Hepatocyte (in vitro differentiated cells): ENCODE measurements at regions not wholly inside any gene's neighbourhood (a gene's known extent, or its start where the extent isn't known, plus 50 kb on each side); places are given as distances from the start of the nearest gene placed in this dataset.
"Not testable (repeated sequence)": the region's sequence is repeated elsewhere in the genome, so short reads cannot be mapped to it uniquely, and the experiment has no call there.

Source experiments
- DNase-seq: peaks from one replicate; pipeline ENCODE4 v3.0.0-alpha.2; 2016; ENCODE audit warnings: low spot score
- H2AFZ ChIP-seq: fragments of 200-600 bp; sonication (generic); 2 replicates; pipeline ENCODE4 v1.6.0; 2016; ENCODE audit warnings: antibody characterized with exemption, mild to moderate bottlenecking
- H3K27ac ChIP-seq: fragments of 200-600 bp; sonication (generic); 2 replicates; pipeline ENCODE4 v1.5.1; 2016; ENCODE audit warnings: mild to moderate bottlenecking
- H3K27me3 ChIP-seq: fragments of 200-600 bp; sonication (generic); 2 replicates; pipeline ENCODE4 v1.6.1; 2016
- H3K36me3 ChIP-seq: fragments of 200-600 bp; sonication (generic); replicated peaks from 2 replicates; pipeline ENCODE4 v1.5.1; 2016; ENCODE audit warnings: low read depth; ENCODE audit not compliant: insufficient read depth
- H3K4me1 ChIP-seq: fragments of 200-600 bp; sonication (generic); 2 replicates; pipeline ENCODE4 v1.5.1; 2016; ENCODE audit warnings: mild to moderate bottlenecking, moderate library complexity; ENCODE audit not compliant: insufficient read depth
- H3K4me2 ChIP-seq: fragments of 200-600 bp; sonication (generic); 2 replicates; pipeline ENCODE4 v1.6.0; 2016
- H3K4me3 ChIP-seq: fragments of 200-600 bp; sonication (generic); 2 replicates; pipeline ENCODE4 v1.5.1; 2016; ENCODE audit warnings: mild to moderate bottlenecking
- H3K79me2 ChIP-seq: fragments of 200-600 bp; sonication (generic); 2 replicates; pipeline ENCODE4 v1.6.0; 2017; ENCODE audit warnings: mild to moderate bottlenecking
- H3K9me2 ChIP-seq: fragments of 200-600 bp; sonication (generic); replicated peaks from 2 replicates; pipeline ENCODE4 v1.6.0; 2017; ENCODE audit warnings: mild to moderate bottlenecking; ENCODE audit not compliant: insufficient read depth
- H3K9me3 ChIP-seq: fragments of 200-600 bp; sonication (generic); 2 replicates; pipeline ENCODE4 v1.5.1; 2016; ENCODE audit warnings: low read depth, mild to moderate bottlenecking
- H4K20me1 ChIP-seq: fragments of 200-600 bp; sonication (generic); 2 replicates; pipeline ENCODE4 v1.6.0; 2016; ENCODE audit warnings: mild to moderate bottlenecking; ENCODE audit not compliant: insufficient read depth, poor library complexity, severe bottlenecking
- CTCF ChIP-seq: fragments of 200-600 bp; sonication (generic); IDR thresholded peaks from 2 replicates; pipeline ENCODE4 v1.5.1; 2016; ENCODE audit warnings: antibody characterized with exemption, mild to moderate bottlenecking; ENCODE audit not compliant: poor library complexity
- EZH2 ChIP-seq: fragments of 200-600 bp; sonication (generic); IDR thresholded peaks from 2 replicates; pipeline ENCODE4 v1.6.1; 2016; ENCODE audit warnings: antibody characterized with exemption, mild to moderate bottlenecking, borderline replicate concordance
- EZH2phosphoT487 ChIP-seq: fragments of 200-600 bp; sonication (generic); IDR thresholded peaks from one replicate; pipeline ENCODE4 v1.6.1; 2018; ENCODE audit warnings: antibody characterized with exemption, mild to moderate bottlenecking, low read depth, moderate library complexity; ENCODE audit not compliant: unreplicated experiment, severe bottlenecking
- WGBS: methylation state at CpG from one replicate; pipeline ENCODE4 v1.1.6; 2016; ENCODE audit warnings: low lambda C conversion rate; ENCODE audit errors: missing lambda C conversion rate; 5-methylcytosine and 5-hydroxymethylcytosine counted together

GRCh38 chr15:19996574-19997194 is 544.9 kb downstream of the GOLGA6L6 start:
- H3K9me2 ChIP-seq, H3K36me3 ChIP-seq, H3K27ac ChIP-seq, H3K27me3 ChIP-seq, H2AFZ ChIP-seq, H3K4me2 ChIP-seq, DNase-seq, H4K20me1 ChIP-seq, H3K4me3 ChIP-seq, H3K4me1 ChIP-seq, H3K79me2 ChIP-seq, H3K9me3 ChIP-seq: not testable (repeated sequence)
- WGBS: 55% methylated on average over 3 of the region's 4 CpGs

GRCh38 chr15:19995296-19995695 is 546.3 kb downstream of the GOLGA6L6 start:
- DNase-seq, H3K9me3 ChIP-seq, H3K36me3 ChIP-seq, H3K4me1 ChIP-seq, H3K79me2 ChIP-seq, H3K4me3 ChIP-seq, H2AFZ ChIP-seq, H4K20me1 ChIP-seq, H3K27me3 ChIP-seq, H3K4me2 ChIP-seq, H3K27ac ChIP-seq, H3K9me2 ChIP-seq: not testable (repeated sequence)
- 13% methylated on average over 1 of the region's 1 CpG for WGBS

DNA sequence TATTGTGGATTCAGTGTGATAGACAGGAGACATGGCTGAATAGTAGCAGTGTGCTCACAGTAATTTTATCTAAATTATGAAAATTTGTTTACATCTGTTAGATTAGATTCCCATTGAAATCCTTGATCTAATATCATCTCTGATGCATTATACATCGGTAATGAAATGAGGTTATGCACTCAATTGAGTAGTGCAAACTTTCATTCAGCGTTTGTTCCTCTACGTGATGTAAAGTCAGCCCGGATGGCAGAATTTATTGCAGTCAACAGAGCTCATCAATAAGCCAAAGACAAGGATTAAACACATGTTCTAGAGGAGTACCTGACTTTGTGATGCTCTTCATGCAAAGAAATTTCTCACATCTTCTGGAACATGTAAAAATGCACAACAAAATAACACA is 549.2 kb downstream of the GOLGA6L6 start:
- no peaks in the 10 kb centered on the region for H3K27me3 ChIP-seq
- WGBS: 58% methylated on average over 4 of the region's 4 CpGs
- H2AFZ ChIP-seq: no peak overlapping the region
- no peaks in the 10 kb centered on the region for H3K79me2 ChIP-seq
- TF ChIP-seq CTCF (no peak), EZH2 (no peak), EZH2phosphoT487 (no peak)
- no peak overlapping the region for H3K4me2 ChIP-seq
- no peak for DNase-seq
- no peaks in the 10 kb centered on the region for H3K9me2 ChIP-seq
- no peak overlapping the region for H3K4me3 ChIP-seq
- H3K27ac ChIP-seq: no peak overlapping the region
- H3K36me3 ChIP-seq: no peaks in the 10 kb centered on the region
- no peaks in the 10 kb centered on the region for H4K20me1 ChIP-seq
- H3K9me3 ChIP-seq: no peaks in the 10 kb centered on the region
- H3K4me1 ChIP-seq: no peaks in the 10 kb centered on the region

DNA sequence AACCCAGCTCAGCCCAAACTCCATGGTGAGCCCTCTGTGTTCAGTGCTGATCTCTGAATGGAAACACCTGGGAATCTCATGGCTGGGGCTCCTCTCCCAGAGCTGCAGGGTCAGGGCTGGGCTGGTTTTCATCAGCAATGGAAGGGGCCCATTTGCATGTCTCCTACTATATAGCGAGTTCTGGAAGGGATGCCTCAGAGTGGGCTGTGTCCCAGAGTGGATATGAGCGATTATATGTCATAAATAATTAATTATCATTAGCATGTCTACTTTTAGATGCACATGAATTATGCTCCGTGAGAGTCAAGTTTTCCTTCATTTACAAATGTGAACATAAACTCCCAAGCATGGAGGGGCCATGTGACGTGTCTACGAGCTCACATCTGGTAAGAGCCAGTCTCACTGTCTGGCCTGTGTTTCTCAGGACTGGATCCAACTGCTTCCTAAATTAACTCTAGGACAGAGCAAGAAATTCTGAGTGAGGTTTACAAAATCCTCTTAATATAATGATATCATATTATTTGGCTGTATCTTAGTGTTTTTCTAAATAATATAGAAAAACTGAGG is 553.4 kb downstream of the GOLGA6L6 start:
- Histone ChIP-seq H3K27ac (no peak overlapping the region), H3K79me2 (no peaks in the 10 kb centered on the region), H3K9me2 (no peaks in the 10 kb centered on the region), H3K27me3 (no peaks in the 10 kb centered on the region), H2AFZ (no peak overlapping the region), H3K36me3 (no peaks in the 10 kb centered on the region), H4K20me1 (no peaks in the 10 kb centered on the region), H3K9me3 (no peaks in the 10 kb centered on the region), H3K4me3 (no peak overlapping the region), H3K4me2 (no peak overlapping the region), H3K4me1 (no peaks in the 10 kb centered on the region)
- no peak for DNase-seq
- TF ChIP-seq CTCF: no peak
- no peak for TF ChIP-seq EZH2
- no peak for TF ChIP-seq EZH2phosphoT487
- WGBS: 57% methylated on average over 5 of the region's 5 CpGs
